ENCODE measurements at regions not wholly inside any gene's neighbourhood (a gene's known extent, or its start where the extent isn't known, plus 50 kb on each side); places are given as distances from the start of the nearest gene placed in this dataset.

DNA sequence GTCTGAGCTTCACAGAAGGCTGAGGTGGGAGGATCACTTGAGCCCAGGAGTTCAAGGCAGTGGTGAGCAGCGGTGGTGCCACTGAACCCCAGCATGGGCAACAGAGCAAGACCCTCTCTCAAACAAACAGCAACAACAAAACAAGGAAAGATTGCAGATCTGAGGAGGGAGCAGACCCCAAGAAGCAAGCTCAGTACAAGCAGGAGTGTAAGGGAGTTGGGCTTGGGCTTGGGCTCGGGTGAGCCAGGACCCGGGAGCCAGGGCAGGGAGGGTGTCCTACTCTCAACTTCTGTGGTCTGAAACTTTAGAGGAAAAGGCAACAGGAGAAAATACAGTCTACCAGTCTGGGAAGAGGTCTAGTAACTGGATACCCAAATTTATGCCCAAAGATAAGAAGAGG is 92.0 kb upstream of the RAB12 start:
- TF ChIP-seq, protein P1, sequence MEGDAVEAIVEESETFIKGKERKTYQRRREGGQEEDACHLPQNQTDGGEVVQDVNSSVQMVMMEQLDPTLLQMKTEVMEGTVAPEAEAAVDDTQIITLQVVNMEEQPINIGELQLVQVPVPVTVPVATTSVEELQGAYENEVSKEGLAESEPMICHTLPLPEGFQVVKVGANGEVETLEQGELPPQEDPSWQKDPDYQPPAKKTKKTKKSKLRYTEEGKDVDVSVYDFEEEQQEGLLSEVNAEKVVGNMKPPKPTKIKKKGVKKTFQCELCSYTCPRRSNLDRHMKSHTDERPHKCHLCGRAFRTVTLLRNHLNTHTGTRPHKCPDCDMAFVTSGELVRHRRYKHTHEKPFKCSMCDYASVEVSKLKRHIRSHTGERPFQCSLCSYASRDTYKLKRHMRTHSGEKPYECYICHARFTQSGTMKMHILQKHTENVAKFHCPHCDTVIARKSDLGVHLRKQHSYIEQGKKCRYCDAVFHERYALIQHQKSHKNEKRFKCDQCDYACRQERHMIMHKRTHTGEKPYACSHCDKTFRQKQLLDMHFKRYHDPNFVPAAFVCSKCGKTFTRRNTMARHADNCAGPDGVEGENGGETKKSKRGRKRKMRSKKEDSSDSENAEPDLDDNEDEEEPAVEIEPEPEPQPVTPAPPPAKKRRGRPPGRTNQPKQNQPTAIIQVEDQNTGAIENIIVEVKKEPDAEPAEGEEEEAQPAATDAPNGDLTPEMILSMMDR (IDR thresholded peaks at IDR 0.05; ENCODE audit: low read depth, low read length, missing input control): no peak
- TF ChIP-seq, protein P2, sequence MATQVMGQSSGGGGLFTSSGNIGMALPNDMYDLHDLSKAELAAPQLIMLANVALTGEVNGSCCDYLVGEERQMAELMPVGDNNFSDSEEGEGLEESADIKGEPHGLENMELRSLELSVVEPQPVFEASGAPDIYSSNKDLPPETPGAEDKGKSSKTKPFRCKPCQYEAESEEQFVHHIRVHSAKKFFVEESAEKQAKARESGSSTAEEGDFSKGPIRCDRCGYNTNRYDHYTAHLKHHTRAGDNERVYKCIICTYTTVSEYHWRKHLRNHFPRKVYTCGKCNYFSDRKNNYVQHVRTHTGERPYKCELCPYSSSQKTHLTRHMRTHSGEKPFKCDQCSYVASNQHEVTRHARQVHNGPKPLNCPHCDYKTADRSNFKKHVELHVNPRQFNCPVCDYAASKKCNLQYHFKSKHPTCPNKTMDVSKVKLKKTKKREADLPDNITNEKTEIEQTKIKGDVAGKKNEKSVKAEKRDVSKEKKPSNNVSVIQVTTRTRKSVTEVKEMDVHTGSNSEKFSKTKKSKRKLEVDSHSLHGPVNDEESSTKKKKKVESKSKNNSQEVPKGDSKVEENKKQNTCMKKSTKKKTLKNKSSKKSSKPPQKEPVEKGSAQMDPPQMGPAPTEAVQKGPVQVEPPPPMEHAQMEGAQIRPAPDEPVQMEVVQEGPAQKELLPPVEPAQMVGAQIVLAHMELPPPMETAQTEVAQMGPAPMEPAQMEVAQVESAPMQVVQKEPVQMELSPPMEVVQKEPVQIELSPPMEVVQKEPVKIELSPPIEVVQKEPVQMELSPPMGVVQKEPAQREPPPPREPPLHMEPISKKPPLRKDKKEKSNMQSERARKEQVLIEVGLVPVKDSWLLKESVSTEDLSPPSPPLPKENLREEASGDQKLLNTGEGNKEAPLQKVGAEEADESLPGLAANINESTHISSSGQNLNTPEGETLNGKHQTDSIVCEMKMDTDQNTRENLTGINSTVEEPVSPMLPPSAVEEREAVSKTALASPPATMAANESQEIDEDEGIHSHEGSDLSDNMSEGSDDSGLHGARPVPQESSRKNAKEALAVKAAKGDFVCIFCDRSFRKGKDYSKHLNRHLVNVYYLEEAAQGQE (IDR thresholded peaks at IDR 0.05): no peak
- TF ChIP-seq TAF1 (conservative IDR thresholded peaks at IDR 0.05): no peak
- no peak for TF ChIP-seq SP1 (IDR thresholded peaks at IDR 0.05)
- no peak for TF ChIP-seq JUND (IDR thresholded peaks at IDR 0.05)
- TF ChIP-seq, protein P3, sequence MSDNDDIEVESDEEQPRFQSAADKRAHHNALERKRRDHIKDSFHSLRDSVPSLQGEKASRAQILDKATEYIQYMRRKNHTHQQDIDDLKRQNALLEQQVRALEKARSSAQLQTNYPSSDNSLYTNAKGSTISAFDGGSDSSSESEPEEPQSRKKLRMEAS (IDR thresholded peaks at IDR 0.05): no peak
- TF ChIP-seq, protein P4, sequence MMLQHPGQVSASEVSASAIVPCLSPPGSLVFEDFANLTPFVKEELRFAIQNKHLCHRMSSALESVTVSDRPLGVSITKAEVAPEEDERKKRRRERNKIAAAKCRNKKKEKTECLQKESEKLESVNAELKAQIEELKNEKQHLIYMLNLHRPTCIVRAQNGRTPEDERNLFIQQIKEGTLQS (IDR thresholded peaks at IDR 0.05): no peak

Data from liver (tissue), 3 donors.